B cell (primary cell): ENCODE measurements at regions not wholly inside any gene's neighbourhood (a gene's known extent, or its start where the extent isn't known, plus 50 kb on each side); places are given as distances from the start of the nearest gene placed in this dataset.

Experiments
- EZH2 ChIP-seq: IDR thresholded peaks from 2 replicates; pipeline ENCODE4 v1.6.1; 2012; ENCODE audit warnings: borderline replicate concordance, low read depth, mild to moderate bottlenecking, moderate library complexity, low read length; ENCODE audit not compliant: insufficient read depth, poor library complexity, severe bottlenecking
- TF ChIP-seq, protein P1 (sequence below): fragments of 200-600 bp; IDR thresholded peaks from one replicate; pipeline ENCODE4 v1.8.0; 2022; ENCODE audit warnings: antibody characterized with exemption, mild to moderate bottlenecking

DNA sequence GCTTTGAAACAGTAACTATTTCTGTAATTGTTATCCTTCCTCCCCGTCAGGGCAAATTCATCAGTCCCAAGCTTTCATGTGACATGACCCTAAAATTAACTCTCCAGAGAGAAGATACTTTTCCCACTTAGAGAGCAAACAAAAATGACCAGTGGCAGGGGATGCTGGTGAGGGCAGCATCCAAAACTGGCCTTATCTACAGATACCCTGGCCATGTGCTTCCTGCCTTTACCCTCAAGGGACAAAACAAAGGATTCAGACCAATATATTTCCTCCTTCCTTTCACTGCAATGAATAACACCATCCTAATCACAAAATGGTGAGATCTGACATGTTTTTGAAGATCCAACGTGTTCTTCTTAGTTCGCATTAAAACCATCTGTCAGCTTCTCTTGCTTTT lies 267.2 kb downstream of the MAN2A1 start:
- TF ChIP-seq, protein P1, sequence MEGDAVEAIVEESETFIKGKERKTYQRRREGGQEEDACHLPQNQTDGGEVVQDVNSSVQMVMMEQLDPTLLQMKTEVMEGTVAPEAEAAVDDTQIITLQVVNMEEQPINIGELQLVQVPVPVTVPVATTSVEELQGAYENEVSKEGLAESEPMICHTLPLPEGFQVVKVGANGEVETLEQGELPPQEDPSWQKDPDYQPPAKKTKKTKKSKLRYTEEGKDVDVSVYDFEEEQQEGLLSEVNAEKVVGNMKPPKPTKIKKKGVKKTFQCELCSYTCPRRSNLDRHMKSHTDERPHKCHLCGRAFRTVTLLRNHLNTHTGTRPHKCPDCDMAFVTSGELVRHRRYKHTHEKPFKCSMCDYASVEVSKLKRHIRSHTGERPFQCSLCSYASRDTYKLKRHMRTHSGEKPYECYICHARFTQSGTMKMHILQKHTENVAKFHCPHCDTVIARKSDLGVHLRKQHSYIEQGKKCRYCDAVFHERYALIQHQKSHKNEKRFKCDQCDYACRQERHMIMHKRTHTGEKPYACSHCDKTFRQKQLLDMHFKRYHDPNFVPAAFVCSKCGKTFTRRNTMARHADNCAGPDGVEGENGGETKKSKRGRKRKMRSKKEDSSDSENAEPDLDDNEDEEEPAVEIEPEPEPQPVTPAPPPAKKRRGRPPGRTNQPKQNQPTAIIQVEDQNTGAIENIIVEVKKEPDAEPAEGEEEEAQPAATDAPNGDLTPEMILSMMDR = no peak
- no peak for TF ChIP-seq EZH2
